ENCODE measurements at regions not wholly inside any gene's neighbourhood (a gene's known extent, or its start where the extent isn't known, plus 50 kb on each side); places are given as distances from the start of the nearest gene placed in this dataset.

DNA sequence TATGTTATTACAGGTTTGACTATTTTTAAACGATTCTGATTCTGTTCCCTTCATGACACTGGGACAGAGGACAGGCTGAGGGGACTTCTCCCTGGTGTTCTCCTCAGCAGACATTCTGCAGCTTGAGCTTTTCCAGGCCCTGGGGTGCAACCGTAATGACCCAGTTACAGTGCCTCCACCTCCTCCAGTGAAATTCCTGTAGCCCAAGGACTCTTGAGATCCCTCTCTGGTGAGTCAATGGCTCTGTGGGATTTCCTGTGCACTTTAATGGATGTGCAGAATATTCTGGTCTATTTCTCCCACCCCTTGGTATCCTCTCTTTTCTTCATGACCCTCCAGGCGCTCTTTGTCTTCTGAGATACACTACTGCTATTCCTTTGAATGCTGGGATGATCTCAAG, 319.3 kb downstream of the INHBA start:
- H3K4me2 ChIP-seq (ENCODE audit: low read length) = no peak overlapping the region

DNA sequence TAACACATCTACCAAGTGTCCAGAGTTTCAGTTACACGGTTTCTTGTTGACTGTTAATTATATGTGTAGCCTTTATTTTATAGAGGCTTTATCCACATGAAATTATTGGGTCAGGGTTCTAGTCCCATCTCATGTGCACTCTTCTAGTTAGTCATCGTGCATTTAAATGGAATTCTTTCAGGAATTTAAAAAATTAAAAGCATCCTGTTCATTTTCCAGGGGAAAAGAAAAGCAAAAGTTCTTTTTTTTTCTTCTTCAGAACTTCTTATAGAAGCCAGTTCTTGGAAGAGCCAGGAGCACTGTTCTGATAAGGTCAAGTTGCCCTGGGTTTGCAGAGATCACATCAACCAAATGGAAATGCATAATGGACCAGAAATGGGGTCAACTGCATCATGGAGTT, 324.7 kb downstream of the INHBA start:
- Histone ChIP-seq H3K36me3 (ENCODE audit: insufficient read depth, low read length) (no peaks in the 10 kb centered on the region), H3K9ac (ENCODE audit: low read length) (no peak overlapping the region), H3K9me2 (ENCODE audit: insufficient read depth, low read length) (no peaks in the 10 kb centered on the region), H3F3A (ENCODE audit: insufficient read depth, low read length, poor library complexity, severe bottlenecking) (no peaks in the 10 kb centered on the region), H3K27ac (ENCODE audit: low read length) (no peak overlapping the region), H4K20me1 (ENCODE audit: insufficient read depth) (no peaks in the 10 kb centered on the region), H3K4me2 (ENCODE audit: low read length) (no peak overlapping the region), H3K9me3 (ENCODE audit: low read length) (no peaks in the 10 kb centered on the region), H3K4me3 (ENCODE audit: low read length) (no peak overlapping the region), H3K79me2 (replicated peaks; ENCODE audit: insufficient read depth, low read length) (no peaks in the 10 kb centered on the region), H2AFZ (ENCODE audit: low read depth, low read length) (no peak overlapping the region), H3K27me3 (ENCODE audit: insufficient read depth, low read depth, low read length) (no peaks in the 10 kb centered on the region)
- TF ChIP-seq, protein P1, sequence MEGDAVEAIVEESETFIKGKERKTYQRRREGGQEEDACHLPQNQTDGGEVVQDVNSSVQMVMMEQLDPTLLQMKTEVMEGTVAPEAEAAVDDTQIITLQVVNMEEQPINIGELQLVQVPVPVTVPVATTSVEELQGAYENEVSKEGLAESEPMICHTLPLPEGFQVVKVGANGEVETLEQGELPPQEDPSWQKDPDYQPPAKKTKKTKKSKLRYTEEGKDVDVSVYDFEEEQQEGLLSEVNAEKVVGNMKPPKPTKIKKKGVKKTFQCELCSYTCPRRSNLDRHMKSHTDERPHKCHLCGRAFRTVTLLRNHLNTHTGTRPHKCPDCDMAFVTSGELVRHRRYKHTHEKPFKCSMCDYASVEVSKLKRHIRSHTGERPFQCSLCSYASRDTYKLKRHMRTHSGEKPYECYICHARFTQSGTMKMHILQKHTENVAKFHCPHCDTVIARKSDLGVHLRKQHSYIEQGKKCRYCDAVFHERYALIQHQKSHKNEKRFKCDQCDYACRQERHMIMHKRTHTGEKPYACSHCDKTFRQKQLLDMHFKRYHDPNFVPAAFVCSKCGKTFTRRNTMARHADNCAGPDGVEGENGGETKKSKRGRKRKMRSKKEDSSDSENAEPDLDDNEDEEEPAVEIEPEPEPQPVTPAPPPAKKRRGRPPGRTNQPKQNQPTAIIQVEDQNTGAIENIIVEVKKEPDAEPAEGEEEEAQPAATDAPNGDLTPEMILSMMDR (IDR thresholded peaks at IDR 0.05; ENCODE audit: poor library complexity, severe bottlenecking) = no peak
- TF ChIP-seq TAF1 (IDR thresholded peaks at IDR 0.05; ENCODE audit: low read depth) (no peak), POLR2AphosphoS5 (IDR thresholded peaks at IDR 0.05) (no peak), MXI1 (conservative IDR thresholded peaks at IDR 0.05; ENCODE audit: poor library complexity, severe bottlenecking) (no peak), RAD21 (conservative IDR thresholded peaks at IDR 0.05) (no peak), SMC3 (conservative IDR thresholded peaks at IDR 0.05; ENCODE audit: poor library complexity) (no peak), EP300 (conservative IDR thresholded peaks at IDR 0.05; ENCODE audit: poor library complexity, severe bottlenecking) (no peak), EZH2 (IDR thresholded peaks at IDR 0.05; ENCODE audit: borderline replicate concordance, insufficient read depth, low read length, poor library complexity, severe bottlenecking) (no peak)
- TF ChIP-seq, protein P2, sequence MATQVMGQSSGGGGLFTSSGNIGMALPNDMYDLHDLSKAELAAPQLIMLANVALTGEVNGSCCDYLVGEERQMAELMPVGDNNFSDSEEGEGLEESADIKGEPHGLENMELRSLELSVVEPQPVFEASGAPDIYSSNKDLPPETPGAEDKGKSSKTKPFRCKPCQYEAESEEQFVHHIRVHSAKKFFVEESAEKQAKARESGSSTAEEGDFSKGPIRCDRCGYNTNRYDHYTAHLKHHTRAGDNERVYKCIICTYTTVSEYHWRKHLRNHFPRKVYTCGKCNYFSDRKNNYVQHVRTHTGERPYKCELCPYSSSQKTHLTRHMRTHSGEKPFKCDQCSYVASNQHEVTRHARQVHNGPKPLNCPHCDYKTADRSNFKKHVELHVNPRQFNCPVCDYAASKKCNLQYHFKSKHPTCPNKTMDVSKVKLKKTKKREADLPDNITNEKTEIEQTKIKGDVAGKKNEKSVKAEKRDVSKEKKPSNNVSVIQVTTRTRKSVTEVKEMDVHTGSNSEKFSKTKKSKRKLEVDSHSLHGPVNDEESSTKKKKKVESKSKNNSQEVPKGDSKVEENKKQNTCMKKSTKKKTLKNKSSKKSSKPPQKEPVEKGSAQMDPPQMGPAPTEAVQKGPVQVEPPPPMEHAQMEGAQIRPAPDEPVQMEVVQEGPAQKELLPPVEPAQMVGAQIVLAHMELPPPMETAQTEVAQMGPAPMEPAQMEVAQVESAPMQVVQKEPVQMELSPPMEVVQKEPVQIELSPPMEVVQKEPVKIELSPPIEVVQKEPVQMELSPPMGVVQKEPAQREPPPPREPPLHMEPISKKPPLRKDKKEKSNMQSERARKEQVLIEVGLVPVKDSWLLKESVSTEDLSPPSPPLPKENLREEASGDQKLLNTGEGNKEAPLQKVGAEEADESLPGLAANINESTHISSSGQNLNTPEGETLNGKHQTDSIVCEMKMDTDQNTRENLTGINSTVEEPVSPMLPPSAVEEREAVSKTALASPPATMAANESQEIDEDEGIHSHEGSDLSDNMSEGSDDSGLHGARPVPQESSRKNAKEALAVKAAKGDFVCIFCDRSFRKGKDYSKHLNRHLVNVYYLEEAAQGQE (IDR thresholded peaks at IDR 0.05; ENCODE audit: borderline replicate concordance) = no peak

More for the DNA sequence above, 319.3 kb downstream of the INHBA start:
- Histone ChIP-seq H3K36me3 (ENCODE audit: insufficient read depth, low read length) (no peaks in the 10 kb centered on the region), H4K20me1 (ENCODE audit: insufficient read depth) (no peaks in the 10 kb centered on the region), H3K9ac (ENCODE audit: low read length) (no peak overlapping the region), H3K9me3 (ENCODE audit: low read length) (no peaks in the 10 kb centered on the region), H2AFZ (ENCODE audit: low read depth, low read length) (no peak overlapping the region), H3K4me3 (ENCODE audit: low read length) (no peak overlapping the region), H3K27ac (ENCODE audit: low read length) (no peak overlapping the region), H3F3A (ENCODE audit: insufficient read depth, low read length, poor library complexity, severe bottlenecking) (no peaks in the 10 kb centered on the region), H3K9me2 (ENCODE audit: insufficient read depth, low read length) (no peaks in the 10 kb centered on the region), H3K79me2 (replicated peaks; ENCODE audit: insufficient read depth, low read length) (no peaks in the 10 kb centered on the region), H3K27me3 (ENCODE audit: insufficient read depth, low read depth, low read length) (no peaks in the 10 kb centered on the region)
- TF ChIP-seq MXI1 (conservative IDR thresholded peaks at IDR 0.05; ENCODE audit: poor library complexity, severe bottlenecking) = no peak
- TF ChIP-seq RAD21 (conservative IDR thresholded peaks at IDR 0.05) = no peak
- no peak for TF ChIP-seq EZH2 (IDR thresholded peaks at IDR 0.05; ENCODE audit: borderline replicate concordance, insufficient read depth, low read length, poor library complexity, severe bottlenecking)
- TF ChIP-seq POLR2AphosphoS5 (IDR thresholded peaks at IDR 0.05) = no peak
- TF ChIP-seq EP300 (conservative IDR thresholded peaks at IDR 0.05; ENCODE audit: poor library complexity, severe bottlenecking) = no peak
- TF ChIP-seq, protein P2 (IDR thresholded peaks at IDR 0.05; ENCODE audit: borderline replicate concordance) = no peak
- no peak for TF ChIP-seq SMC3 (conservative IDR thresholded peaks at IDR 0.05; ENCODE audit: poor library complexity)
- TF ChIP-seq TAF1 (IDR thresholded peaks at IDR 0.05; ENCODE audit: low read depth) = no peak
- TF ChIP-seq, protein P1 (IDR thresholded peaks at IDR 0.05; ENCODE audit: poor library complexity, severe bottlenecking) = no peak

All from neural cell (in vitro differentiated cells).